Transverse colon (tissue), 4 donors: ENCODE measurements at regions not wholly inside any gene's neighbourhood (a gene's known extent, or its start where the extent isn't known, plus 50 kb on each side); places are given as distances from the start of the nearest gene placed in this dataset.

Experiments
- CTCF ChIP-seq, 5 experiments: fragments of 200-600 bp in 3 of 5; fragments of 450-650 bp in 2 of 5; sonication (generic) in 3 of 5; IDR thresholded peaks; 1 replicate in 2 of 5; 2 replicates in 3 of 5; pipeline ENCODE4 v1.5.1; 2016 to 2017; ENCODE audit warnings: antibody characterized with exemption in 5 of 5, inconsistent platforms in 3 of 5, mild to moderate bottlenecking in 2 of 5, moderate library complexity in 1 of 5
- EP300 ChIP-seq: sonication (generic); formaldehyde crosslinking; IDR thresholded peaks from one replicate; pipeline ENCODE4 v1.6.1; 2017; ENCODE audit warnings: antibody characterized with exemption, low read depth
- POLR2AphosphoS5 ChIP-seq, 3 donors: sonication (generic); formaldehyde crosslinking; IDR thresholded peaks; one replicate each; pipeline ENCODE4 v1.6.1; 2016; ENCODE audit warnings: antibody characterized with exemption in 3 of 3

- TF ChIP-seq EP300 (no peak), POLR2AphosphoS5 (IDR thresholded peaks at IDR 0.05) (no peak), CTCF (IDR thresholded peaks at IDR 0.05) (no peak)
Observed at GRCh38 chr4:142977182-142977581, 131.1 kb upstream of the INPP4B start.
